BLaER1 treated with 17β-estradiol and CSF1 and Interleukin-3, amounts not matched to agents 10 nM and 100 nM (cell line): ENCODE measurements at regions not wholly inside any gene's neighbourhood (a gene's known extent, or its start where the extent isn't known, plus 50 kb on each side); places are given as distances from the start of the nearest gene placed in this dataset.
A peak's percentile ranks its signal among the peaks of the same experiment; 100 is the strongest.
"Not testable (repeated sequence)": the region's sequence is repeated elsewhere in the genome, so short reads cannot be mapped to it uniquely, and the experiment has no call there.

Experiments
- H3K27ac ChIP-seq, 11 experiments: shearing (Covaris generic); formaldehyde crosslinking; 2 replicates each; pipeline ENCODE4 v1.8.1; 2022
- H3K27me3 ChIP-seq, 11 experiments: shearing (Covaris generic); formaldehyde crosslinking; 2 replicates each; pipeline ENCODE4 v1.8.1; 2022
- H3K36me3 ChIP-seq, 11 experiments: shearing (Covaris generic); formaldehyde crosslinking; 2 replicates each; pipeline ENCODE4 v1.8.1; 2022
- H3K4me1 ChIP-seq, 10 experiments: shearing (Covaris generic); formaldehyde crosslinking; 2 replicates each; pipeline ENCODE4 v1.8.1; 2022
- H3K4me2 ChIP-seq, 11 experiments: shearing (Covaris generic); formaldehyde crosslinking; 2 replicates each; pipeline ENCODE4 v1.8.1; 2022
- H3K4me3 ChIP-seq, 10 experiments: shearing (Covaris generic); formaldehyde crosslinking; 2 replicates each; pipeline ENCODE4 v1.8.1; 2022
- H3K9ac ChIP-seq, 11 experiments: shearing (Covaris generic); formaldehyde crosslinking; 2 replicates each; pipeline ENCODE4 v1.8.1; 2022
- H3K9me3 ChIP-seq, 11 experiments: shearing (Covaris generic); formaldehyde crosslinking; replicated peaks in 1 of 11; 2 replicates each; pipeline ENCODE4 v1.8.1; 2022
- H4K20me1 ChIP-seq, 11 experiments: shearing (Covaris generic); formaldehyde crosslinking; 2 replicates each; pipeline ENCODE4 v1.8.1; 2022
- Cebpa-rat ChIP-seq, 11 experiments: shearing (Covaris generic); IDR thresholded peaks; 2 replicates each; pipeline ENCODE4 v1.8.1; 2022

DNA sequence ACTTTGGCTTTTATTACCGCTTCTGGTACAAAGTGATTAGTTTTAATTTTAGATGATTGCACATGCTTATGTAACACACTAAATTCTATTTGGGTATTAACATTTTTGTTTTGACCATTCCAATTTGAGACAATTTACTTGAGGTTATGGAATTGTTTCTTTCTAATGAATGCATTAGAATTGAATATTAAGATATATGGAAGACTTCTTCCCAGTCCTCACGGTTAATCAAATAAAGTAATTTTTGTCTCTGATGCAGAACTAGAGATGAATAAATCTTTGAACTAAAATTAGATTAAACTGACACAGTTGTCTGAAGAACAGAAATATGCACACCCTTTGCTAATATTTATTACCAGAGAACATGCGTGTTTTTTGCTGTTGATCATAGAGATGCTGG lies 127.1 kb upstream of the FBXL17 start:
- Histone ChIP-seq H4K20me1 (no peaks in the 10 kb centered on the region), H3K27ac (no peak overlapping the region), H3K9ac (no peak overlapping the region), H3K9me3 (no peaks in the 10 kb centered on the region), H3K4me3 (no peak overlapping the region), H3K36me3 (no peaks in the 10 kb centered on the region), H3K4me2 (no peak overlapping the region), H3K27me3 (no peaks in the 10 kb centered on the region), H3K4me1 (no peaks in the 10 kb centered on the region)
- no peak for TF ChIP-seq Cebpa-rat (IDR thresholded peaks at IDR 0.05)

DNA sequence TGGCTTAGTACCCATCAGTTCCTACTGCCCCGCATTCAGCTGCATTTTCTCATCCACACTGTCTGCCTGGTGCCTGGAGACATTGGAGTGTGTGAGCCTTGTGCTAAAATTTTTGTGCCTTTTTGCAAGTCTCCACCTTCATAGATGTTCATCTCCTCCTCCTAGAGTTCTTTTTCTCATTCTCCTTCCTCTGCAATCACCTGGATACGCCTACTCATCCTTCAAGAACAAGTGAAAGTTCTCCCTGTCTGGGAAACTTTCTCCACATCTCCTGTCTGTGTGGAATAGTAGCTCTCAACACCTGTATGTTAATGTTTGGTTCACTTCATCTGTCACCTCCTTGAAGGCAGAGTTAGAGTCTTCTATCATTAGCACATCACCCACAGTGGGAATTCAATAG lies 125.7 kb upstream of the FBXL17 start:
- H3K9me3 ChIP-seq: no peaks in the 10 kb centered on the region
- H4K20me1 ChIP-seq: no peaks in the 10 kb centered on the region
- no peak overlapping the region for H3K4me2 ChIP-seq
- no peak overlapping the region for H3K27ac ChIP-seq
- no peak overlapping the region for H3K4me3 ChIP-seq
- TF ChIP-seq Cebpa-rat (IDR thresholded peaks at IDR 0.05): no peak
- no peaks in the 10 kb centered on the region for H3K4me1 ChIP-seq
- H3K9ac ChIP-seq: no peak overlapping the region
- H3K36me3 ChIP-seq: no peaks in the 10 kb centered on the region
- H3K27me3 ChIP-seq: no peaks in the 10 kb centered on the region

DNA sequence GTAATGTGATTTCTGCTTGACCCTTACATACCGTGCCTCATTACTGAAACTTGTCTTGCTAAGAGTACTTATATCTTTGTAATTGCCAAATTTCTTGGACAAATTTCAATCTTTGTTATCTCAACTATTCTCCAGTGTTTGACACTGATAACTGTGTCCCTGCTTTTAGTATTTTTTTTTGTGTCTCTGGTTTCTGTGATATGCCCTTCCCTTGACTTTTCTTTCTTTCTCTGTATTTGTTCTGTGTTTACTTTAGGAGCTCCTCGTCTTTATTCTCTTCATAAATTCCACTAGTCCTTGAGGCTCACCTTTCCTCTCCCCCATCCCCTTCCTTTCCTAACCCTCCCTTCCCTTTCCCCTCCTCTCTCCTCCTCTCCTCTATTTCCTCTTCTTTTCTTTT lies 123.7 kb upstream of the FBXL17 start:
- peaks cover 0 to 10% (median 4%) of the 10 kb centered on the region in 11 experiments; a peak in 11 of 22 replicates for H3K9me3 ChIP-seq
- H3K4me2 ChIP-seq: no peak overlapping the region
- no peak overlapping the region for H3K9ac ChIP-seq
- H4K20me1 ChIP-seq: no peaks in the 10 kb centered on the region
- no peak overlapping the region for H3K27ac ChIP-seq
- TF ChIP-seq Cebpa-rat (IDR thresholded peaks at IDR 0.05): no peak
- no peak overlapping the region for H3K4me3 ChIP-seq
- no peaks in the 10 kb centered on the region for H3K27me3 ChIP-seq
- H3K4me1 ChIP-seq: no peaks in the 10 kb centered on the region
- H3K36me3 ChIP-seq: no peaks in the 10 kb centered on the region

DNA sequence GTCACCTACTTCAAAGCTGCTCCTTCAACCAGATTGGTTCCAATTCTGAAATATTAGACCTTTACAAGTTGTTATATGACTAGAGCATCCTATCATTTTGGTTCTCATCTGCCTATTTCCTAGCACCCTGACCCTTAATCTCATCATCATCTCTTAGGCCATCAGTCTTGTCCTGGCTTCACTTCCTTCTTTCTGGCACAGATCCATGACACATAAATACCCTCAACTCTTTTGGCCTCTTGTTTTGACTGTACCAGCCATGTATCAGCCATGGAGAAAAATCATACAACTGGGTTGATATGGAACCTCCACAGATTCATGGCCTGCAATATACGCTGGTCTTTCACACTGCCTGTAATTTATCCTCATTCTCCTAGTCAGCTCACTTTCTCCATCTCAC lies 123.1 kb upstream of the FBXL17 start:
- Histone ChIP-seq H3K4me2 (no peak overlapping the region), H4K20me1 (no peaks in the 10 kb centered on the region), H3K27me3 (no peaks in the 10 kb centered on the region), H3K4me3 (no peak overlapping the region), H3K9ac (no peak overlapping the region), H3K27ac (no peak overlapping the region), H3K36me3 (no peaks in the 10 kb centered on the region), H3K9me3 (peaks cover 0 to 16% (median 10%) of the 10 kb centered on the region in 11 experiments; a peak in 13 of 22 replicates), H3K4me1 (no peaks in the 10 kb centered on the region)
- no peak for TF ChIP-seq Cebpa-rat (IDR thresholded peaks at IDR 0.05)

DNA sequence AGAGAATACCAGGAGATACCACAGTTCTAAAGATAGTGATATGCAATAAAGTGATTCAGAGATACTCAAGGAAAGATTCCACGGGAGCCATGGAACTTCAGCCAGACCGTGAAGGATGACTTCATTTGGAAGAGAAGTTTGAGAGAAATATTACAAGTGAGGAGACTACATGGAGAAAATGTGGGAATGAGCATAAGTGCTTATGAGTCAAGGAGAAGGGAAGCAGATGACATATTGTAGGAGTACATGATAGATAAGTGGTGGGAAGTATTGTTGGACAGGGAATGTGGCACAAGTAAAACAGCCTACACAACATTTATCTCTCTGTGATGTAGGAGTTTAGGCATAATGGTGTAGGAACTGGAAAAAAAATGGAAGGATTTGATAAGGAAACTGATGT lies 122.1 kb upstream of the FBXL17 start:
- H4K20me1 ChIP-seq: no peaks in the 10 kb centered on the region
- no peak overlapping the region for H3K4me2 ChIP-seq
- H3K36me3 ChIP-seq: no peaks in the 10 kb centered on the region
- no peak overlapping the region for H3K4me3 ChIP-seq
- TF ChIP-seq Cebpa-rat (IDR thresholded peaks at IDR 0.05): no peak
- H3K4me1 ChIP-seq: no peaks in the 10 kb centered on the region
- no peaks in the 10 kb centered on the region for H3K27me3 ChIP-seq
- no peak overlapping the region for H3K27ac ChIP-seq
- peaks cover 0 to 22% (median 12%) of the 10 kb centered on the region in 11 experiments; a peak in 13 of 22 replicates for H3K9me3 ChIP-seq
- no peak overlapping the region for H3K9ac ChIP-seq

DNA sequence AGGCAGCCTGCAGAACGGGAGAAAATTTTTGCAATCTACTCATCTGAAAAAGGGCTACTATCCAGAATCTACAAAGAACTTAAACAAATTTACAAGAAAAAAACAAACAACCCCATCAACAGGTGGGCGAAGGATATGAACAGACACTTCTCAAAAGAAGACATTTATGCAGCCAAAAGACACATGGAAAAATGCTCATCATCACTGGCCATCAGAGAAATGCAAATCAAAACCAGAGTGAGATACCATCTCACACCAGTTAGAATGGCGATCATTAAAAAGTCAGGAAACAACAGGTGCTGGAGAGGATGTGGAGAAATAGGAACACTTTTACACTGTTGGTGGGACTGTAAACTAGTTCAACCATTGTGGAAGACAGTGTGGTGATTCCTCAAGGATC lies 113.7 kb upstream of the FBXL17 start:
- H3K4me1 ChIP-seq, H3K4me2 ChIP-seq, H3K27me3 ChIP-seq, H3K9ac ChIP-seq, H3K27ac ChIP-seq, H3K36me3 ChIP-seq, H3K4me3 ChIP-seq, H4K20me1 ChIP-seq: not testable (repeated sequence)
- H3K9me3 ChIP-seq: peaks cover 0 to 17% (median 6%) of the 10 kb centered on the region in 11 experiments; a peak in 12 of 22 replicates

DNA sequence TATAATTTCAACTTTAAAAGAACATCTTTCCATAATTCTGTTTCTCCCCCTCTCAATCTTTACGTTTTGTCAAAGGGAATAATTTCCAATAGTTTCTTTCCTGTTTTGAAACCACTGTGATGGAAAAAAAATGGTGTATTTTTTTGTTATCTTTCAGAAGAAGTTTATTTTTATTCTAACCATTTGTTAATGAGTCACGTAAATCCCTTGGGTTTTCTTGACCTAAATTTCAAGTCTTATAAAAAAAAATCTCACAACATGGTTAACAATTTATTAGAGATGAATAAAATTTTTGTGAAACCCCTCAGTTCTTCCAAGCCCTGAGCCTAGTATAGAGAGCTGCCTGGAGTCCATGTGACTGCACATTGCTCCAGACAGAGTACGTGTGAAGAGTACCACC lies 106.1 kb upstream of the FBXL17 start:
- Histone ChIP-seq H3K4me3 (no peak overlapping the region), H3K9me3 (peaks cover 0 to 18% (median 9%) of the 10 kb centered on the region in 11 experiments; a peak in 15 of 22 replicates), H3K27ac (peak overlapping the region in 2 of 11 experiments; percentile 2 to 7; a peak in 2 of 22 replicates), H3K36me3 (no peaks in the 10 kb centered on the region), H3K4me2 (peak overlapping the region in 7 of 11 experiments; percentile 35 to 60 (median 39); a peak in 13 of 22 replicates), H3K27me3 (no peaks in the 10 kb centered on the region), H3K4me1 (peaks cover 0 to 24% (median 12%) of the 10 kb centered on the region in 10 experiments; a peak in 13 of 20 replicates), H4K20me1 (no peaks in the 10 kb centered on the region), H3K9ac (no peak overlapping the region)
- no peak for TF ChIP-seq Cebpa-rat (IDR thresholded peaks at IDR 0.05)

DNA sequence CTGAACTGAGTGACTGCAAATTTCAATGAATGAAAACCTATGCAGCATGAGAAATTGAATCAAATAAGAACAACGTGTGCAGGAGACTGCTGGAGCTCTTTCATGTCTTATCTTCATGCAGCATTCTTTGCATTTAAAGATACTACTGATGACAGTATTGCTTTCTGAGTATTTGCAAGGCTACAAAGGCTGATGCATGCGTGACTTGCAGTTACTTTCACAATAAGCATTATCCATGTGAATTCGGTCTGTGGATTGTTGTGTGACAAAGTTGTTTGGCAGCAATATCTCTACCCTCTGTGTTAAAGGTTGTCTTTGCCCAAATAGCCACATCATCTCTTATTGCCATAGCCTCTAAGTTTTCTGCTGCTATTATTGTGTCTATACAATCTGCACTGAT lies 102.1 kb upstream of the FBXL17 start:
- Histone ChIP-seq H3K4me3 (no peak overlapping the region), H3K9ac (no peak overlapping the region), H3K9me3 (peaks cover 0 to 9% (median under 1%) of the 10 kb centered on the region in 11 experiments; a peak in 4 of 22 replicates), H3K4me1 (peaks cover 0 to 24% (median 12%) of the 10 kb centered on the region in 10 experiments; a peak in 13 of 20 replicates), H3K36me3 (no peaks in the 10 kb centered on the region), H3K27ac (no peak overlapping the region), H4K20me1 (no peaks in the 10 kb centered on the region), H3K4me2 (peak overlapping the region in 3 of 11 experiments; percentile 2 to 21 (median 15); a peak in 4 of 22 replicates), H3K27me3 (no peaks in the 10 kb centered on the region)
- no peak for TF ChIP-seq Cebpa-rat (IDR thresholded peaks at IDR 0.05)

DNA sequence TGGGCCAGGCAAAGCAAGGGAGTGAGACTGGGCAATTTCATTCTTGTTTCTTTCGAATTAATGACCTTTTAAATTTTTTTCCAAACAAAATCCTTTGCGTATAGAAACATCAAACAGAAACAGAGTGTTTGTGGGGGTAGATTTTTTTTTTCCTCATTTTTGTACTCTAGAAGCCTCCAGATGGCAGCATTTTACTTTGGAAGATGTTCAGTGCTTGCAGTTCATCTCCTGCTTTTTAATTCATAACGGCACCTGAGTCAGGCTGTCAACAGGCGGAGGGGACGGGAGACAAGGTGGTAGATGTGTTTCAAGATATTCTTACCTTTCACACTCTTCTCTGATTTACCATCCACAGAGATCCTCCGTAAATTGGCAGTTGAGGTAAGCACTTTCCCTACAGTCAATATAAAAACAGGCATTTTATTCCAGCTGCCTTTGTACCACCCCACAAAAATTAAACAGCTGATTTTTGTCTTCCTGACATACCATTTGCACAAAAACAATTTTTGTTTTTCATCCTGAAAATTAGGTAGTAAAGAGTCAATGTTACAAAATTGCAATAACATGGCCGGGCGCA lies 99.5 kb upstream of the FBXL17 start:
- TF ChIP-seq Cebpa-rat (IDR thresholded peaks at IDR 0.05): no peak
- Histone ChIP-seq H3K4me3 (no peak overlapping the region), H4K20me1 (no peaks in the 10 kb centered on the region), H3K27me3 (no peaks in the 10 kb centered on the region), H3K9me3 (no peaks in the 10 kb centered on the region), H3K4me1 (peaks cover 0 to 5% (median 0%) of the 10 kb centered on the region in 10 experiments; a peak in 1 of 20 replicates), H3K36me3 (no peaks in the 10 kb centered on the region), H3K27ac (no peak overlapping the region), H3K4me2 (no peak overlapping the region), H3K9ac (no peak overlapping the region)

DNA sequence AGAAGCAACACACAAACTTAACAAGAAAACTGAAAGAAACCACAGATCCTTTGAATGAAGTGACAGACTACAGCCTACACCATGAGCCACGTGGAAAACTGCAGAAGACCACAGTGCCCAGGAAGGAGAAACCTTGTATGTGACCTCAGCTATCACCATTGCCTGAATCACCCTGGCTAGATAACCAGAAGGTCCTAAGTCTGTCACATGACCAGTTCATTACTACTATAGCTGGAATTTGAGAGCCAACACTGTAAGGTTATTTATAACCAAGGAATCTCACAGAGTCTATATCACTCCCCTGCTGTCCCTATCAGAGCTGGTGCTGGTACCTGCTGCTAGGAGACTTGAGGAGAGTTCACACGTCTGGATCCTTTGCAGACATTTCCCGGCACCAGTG lies 90.3 kb upstream of the FBXL17 start:
- no peak for TF ChIP-seq Cebpa-rat (IDR thresholded peaks at IDR 0.05)
- H3K9ac ChIP-seq: no peak overlapping the region
- H3K4me3 ChIP-seq: no peak overlapping the region
- H3K4me2 ChIP-seq: no peak overlapping the region
- peaks cover 0 to 4% (median 0%) of the 10 kb centered on the region in 11 experiments; a peak in 2 of 22 replicates for H3K9me3 ChIP-seq
- no peaks in the 10 kb centered on the region for H3K36me3 ChIP-seq
- no peaks in the 10 kb centered on the region for H3K27me3 ChIP-seq
- H3K4me1 ChIP-seq: no peaks in the 10 kb centered on the region
- no peaks in the 10 kb centered on the region for H4K20me1 ChIP-seq
- H3K27ac ChIP-seq: no peak overlapping the region
